GM12864 (cell line): ENCODE measurements at regions not wholly inside any gene's neighbourhood (a gene's known extent, or its start where the extent isn't known, plus 50 kb on each side); places are given as distances from the start of the nearest gene placed in this dataset.
A peak's percentile ranks its signal among the peaks of the same experiment; 100 is the strongest.

Source experiments
- DNase-seq: peaks from one replicate; pipeline ENCODE4 v3.0.0-alpha.2; 2011; ENCODE audit warnings: low read depth
- H3K4me3 ChIP-seq: 2 replicates; pipeline ENCODE4 v1.5.1; 2011; ENCODE audit warnings: mild to moderate bottlenecking, low read depth, low read length, control low read depth
- TF ChIP-seq, protein P1 (sequence below): IDR thresholded peaks from 2 replicates; pipeline ENCODE4 v1.5.1; 2011; ENCODE audit warnings: low read depth, mild to moderate bottlenecking, moderate library complexity, low read length, control low read depth, inconsistent platforms; ENCODE audit errors: missing control alignments

- no peak overlapping the region for H3K4me3 ChIP-seq
- no peak for DNase-seq
- TF ChIP-seq, protein P1, sequence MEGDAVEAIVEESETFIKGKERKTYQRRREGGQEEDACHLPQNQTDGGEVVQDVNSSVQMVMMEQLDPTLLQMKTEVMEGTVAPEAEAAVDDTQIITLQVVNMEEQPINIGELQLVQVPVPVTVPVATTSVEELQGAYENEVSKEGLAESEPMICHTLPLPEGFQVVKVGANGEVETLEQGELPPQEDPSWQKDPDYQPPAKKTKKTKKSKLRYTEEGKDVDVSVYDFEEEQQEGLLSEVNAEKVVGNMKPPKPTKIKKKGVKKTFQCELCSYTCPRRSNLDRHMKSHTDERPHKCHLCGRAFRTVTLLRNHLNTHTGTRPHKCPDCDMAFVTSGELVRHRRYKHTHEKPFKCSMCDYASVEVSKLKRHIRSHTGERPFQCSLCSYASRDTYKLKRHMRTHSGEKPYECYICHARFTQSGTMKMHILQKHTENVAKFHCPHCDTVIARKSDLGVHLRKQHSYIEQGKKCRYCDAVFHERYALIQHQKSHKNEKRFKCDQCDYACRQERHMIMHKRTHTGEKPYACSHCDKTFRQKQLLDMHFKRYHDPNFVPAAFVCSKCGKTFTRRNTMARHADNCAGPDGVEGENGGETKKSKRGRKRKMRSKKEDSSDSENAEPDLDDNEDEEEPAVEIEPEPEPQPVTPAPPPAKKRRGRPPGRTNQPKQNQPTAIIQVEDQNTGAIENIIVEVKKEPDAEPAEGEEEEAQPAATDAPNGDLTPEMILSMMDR, result no peak
These were observed 987.9 kb downstream of the CCSER2 start for GRCh38 chr10:85316276-85316675.

DNA sequence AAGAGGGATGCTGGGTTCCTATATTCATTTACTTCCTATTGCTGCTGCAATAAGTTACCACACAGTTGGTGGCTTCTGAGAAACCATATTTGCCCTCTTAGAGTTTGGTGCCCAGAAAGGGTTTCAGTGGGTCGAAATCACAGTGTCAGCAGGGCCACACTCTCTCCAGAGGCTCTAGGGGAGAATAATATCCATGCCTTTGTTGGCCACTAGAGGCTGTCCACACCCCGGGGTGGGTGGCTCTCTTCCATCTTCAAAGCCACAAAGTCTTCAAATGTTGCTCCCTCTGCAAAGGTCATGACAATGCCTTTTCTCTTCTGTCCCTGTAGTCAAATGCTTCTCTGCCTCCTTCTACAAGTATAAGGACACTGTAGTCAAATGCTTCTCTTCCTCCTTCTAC, 989.4 kb downstream of the CCSER2 start:
- no peak for DNase-seq
- TF ChIP-seq, protein P1, result peak; percentile 50

DNA sequence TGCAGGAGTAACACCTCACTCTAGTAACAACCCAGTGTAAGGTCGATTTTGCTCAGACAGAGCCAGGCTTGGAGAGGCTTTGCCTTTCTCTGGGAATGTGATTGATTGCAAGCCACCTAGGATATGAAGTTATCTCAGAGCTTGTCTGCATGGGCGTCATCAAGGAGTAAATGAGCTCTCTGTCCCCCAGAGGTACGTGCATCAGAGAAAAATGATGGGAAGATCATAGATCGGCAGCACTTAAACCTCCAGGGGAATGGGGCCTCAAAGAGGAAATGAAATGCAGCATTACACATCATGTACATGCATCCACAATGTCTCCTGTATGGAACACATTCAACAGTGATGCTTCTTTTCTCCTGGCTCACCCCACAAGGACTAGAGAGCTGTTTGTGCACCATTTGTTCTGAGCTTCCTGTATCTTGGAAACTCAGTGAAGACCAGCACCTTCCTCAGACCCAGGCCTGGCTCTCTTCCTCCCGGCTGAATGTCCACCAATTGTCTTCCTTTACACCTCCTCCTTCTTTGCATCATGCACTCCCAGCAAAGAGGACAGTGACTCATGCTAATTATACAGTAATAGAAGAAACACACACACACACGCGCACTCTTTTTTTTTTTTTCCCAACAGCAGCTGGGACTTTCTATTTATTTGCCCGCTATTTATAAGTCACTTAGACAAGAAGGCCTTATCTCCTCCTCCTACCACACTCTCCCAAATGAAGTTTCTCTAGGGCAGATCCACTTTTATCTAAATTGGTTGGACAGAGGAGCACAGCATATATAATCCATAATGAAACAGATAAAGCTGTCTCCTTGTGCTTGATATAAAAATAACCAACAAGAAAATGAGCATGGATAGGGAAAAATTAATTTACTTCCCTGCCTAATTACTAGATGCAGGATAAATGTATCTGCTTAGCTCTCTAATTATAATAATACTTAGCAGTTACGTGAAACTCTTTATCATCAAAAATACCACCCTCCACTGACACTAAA, 990.7 kb downstream of the CCSER2 start:
- DNase-seq, result no peak
- TF ChIP-seq, protein P1, result no peak

More for the DNA sequence above, 989.4 kb downstream of the CCSER2 start:
- no peak overlapping the region for H3K4me3 ChIP-seq

DNA sequence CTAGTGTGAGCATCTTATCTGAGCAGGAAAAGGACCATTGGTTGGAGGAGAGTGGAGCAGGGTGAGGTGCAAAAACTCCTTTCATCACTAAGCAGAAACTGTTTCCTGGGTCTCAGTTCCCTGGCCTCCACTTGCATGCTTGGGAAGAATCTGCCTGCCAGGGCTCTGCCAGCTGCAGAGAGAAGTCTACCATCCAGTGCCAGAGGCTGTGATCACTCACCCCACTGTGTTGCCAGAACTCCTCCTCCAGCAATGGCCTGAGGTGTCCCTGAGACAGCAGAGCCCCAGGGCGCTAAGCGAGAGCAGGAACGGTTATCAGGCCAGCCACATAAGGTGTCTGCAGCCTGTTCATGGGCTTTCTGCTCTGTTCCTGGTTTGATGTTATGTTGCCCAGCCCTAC, 991.4 kb downstream of the CCSER2 start:
- TF ChIP-seq, protein P1, result no peak
- no peak overlapping the region for H3K4me3 ChIP-seq
- no peak for DNase-seq

More for the DNA sequence above, 990.7 kb downstream of the CCSER2 start:
- H3K4me3 ChIP-seq, result no peak overlapping the region

DNA sequence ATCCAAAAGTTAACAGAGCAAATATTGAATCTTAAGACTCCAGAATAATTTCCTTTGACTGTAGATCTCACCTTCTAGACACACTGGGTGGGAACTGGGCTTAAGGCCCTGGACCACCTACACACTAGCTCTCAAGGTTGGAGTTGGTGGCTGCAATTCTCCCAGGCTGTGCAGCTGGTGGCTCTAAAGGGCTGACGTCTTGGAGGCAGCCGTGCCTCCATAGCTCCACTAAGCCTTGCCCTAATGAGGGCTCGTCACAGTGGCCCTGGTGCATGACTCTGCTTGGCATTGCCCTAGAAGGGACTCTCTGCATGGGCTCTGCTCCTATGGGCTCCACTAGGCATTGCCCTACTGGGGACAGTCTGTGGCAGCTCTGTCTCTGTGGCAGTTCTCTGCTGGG, 1005.2 kb downstream of the CCSER2 start:
- no peak overlapping the region for H3K4me3 ChIP-seq
- TF ChIP-seq, protein P1, result no peak
- DNase-seq, result no peak

GRCh38 chr10:85362401-85362800, 1004.2 kb downstream of the GRID1 start:
- no peak overlapping the region for H3K4me3 ChIP-seq
- TF ChIP-seq, protein P1, result no peak
- no peak for DNase-seq
